Adrenal gland (tissue), 5 donors: ENCODE measurements at regions not wholly inside any gene's neighbourhood (a gene's known extent, or its start where the extent isn't known, plus 50 kb on each side); places are given as distances from the start of the nearest gene placed in this dataset.

Experiments used
- POLR2A ChIP-seq, 2 donors: fragments of 450-650 bp; IDR thresholded peaks; one replicate each; pipeline ENCODE4 v1.6.1; 2017; ENCODE audit warnings: antibody characterized with exemption in 2 of 2, mild to moderate bottlenecking in 2 of 2, moderate library complexity in 1 of 2
- TF ChIP-seq, protein P1 (sequence below), 6 experiments: fragments of 450-650 bp in 4 of 6; fragments of 200-600 bp in 2 of 6; sonication (generic) in 1 of 6; IDR thresholded peaks; 1 replicate in 5 of 6; 2 replicates in 1 of 6; pipeline versions ENCODE4 v1.5.1 to v1.8.0; 2016 to 2021; ENCODE audit warnings: antibody characterized with exemption in 6 of 6, mild to moderate bottlenecking in 2 of 6, moderate library complexity in 1 of 6
- donor health status: DM: no; HTN: no; CAD: no.

GRCh38 chr2:210844016-210844415 lies 287.6 kb downstream of the CPS1 start:
- TF ChIP-seq, protein P1, sequence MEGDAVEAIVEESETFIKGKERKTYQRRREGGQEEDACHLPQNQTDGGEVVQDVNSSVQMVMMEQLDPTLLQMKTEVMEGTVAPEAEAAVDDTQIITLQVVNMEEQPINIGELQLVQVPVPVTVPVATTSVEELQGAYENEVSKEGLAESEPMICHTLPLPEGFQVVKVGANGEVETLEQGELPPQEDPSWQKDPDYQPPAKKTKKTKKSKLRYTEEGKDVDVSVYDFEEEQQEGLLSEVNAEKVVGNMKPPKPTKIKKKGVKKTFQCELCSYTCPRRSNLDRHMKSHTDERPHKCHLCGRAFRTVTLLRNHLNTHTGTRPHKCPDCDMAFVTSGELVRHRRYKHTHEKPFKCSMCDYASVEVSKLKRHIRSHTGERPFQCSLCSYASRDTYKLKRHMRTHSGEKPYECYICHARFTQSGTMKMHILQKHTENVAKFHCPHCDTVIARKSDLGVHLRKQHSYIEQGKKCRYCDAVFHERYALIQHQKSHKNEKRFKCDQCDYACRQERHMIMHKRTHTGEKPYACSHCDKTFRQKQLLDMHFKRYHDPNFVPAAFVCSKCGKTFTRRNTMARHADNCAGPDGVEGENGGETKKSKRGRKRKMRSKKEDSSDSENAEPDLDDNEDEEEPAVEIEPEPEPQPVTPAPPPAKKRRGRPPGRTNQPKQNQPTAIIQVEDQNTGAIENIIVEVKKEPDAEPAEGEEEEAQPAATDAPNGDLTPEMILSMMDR (IDR thresholded peaks at IDR 0.05), result no peak
- no peak for TF ChIP-seq POLR2A (IDR thresholded peaks at IDR 0.05)
